ENCODE measurements at regions not wholly inside any gene's neighbourhood (a gene's known extent, or its start where the extent isn't known, plus 50 kb on each side); places are given as distances from the start of the nearest gene placed in this dataset.

DNA sequence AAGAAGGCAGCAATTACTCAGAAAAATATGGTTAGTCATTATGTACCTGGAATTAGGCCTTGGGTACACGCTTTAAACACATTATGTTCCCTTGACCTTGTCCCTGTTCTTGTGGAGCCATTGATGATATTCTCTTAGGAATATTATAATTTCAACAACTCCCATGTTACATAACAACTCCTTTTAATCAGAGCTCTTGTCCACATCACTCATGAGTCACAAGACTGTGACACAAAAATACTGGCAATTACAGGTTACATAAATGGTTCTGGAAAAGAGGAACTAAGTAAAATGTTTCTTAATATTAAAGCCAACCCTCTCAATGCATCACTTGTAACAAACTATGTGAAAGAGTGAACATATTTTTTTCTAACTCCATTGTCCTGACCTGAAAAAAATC lies 143.8 kb upstream of the PCLO start:
- Histone ChIP-seq H3K4me2 (ENCODE audit: unreplicated experiment) (no peak overlapping the region), H3K36me3 (ENCODE audit: low read depth) (no peaks in the 10 kb centered on the region), H3K9me2 (ENCODE audit: insufficient read depth) (no peaks in the 10 kb centered on the region), H3K9me3 (ENCODE audit: low read depth) (no peaks in the 10 kb centered on the region), H3K27ac (no peak overlapping the region), H2AFZ (no peak overlapping the region), H4K20me1 (ENCODE audit: insufficient read depth) (no peaks in the 10 kb centered on the region), H3F3A (ENCODE audit: insufficient read depth) (no peaks in the 10 kb centered on the region), H3K4me1 (ENCODE audit: insufficient read depth) (0 out of 2 replicates have a peak, but pooled peaks cover 2% of the 10 kb centered on the region), H3K9ac (no peak overlapping the region), H3K4me3 (no peak overlapping the region), H3K27me3 (replicated peaks; ENCODE audit: insufficient read depth) (no peaks in the 10 kb centered on the region), H3K79me2 (ENCODE audit: insufficient read depth) (no peaks in the 10 kb centered on the region)
- DNase-seq, result no peak
- WGBS, 2 experiments (ENCODE audit: low coverage in 1 of 2, low lambda C conversion rate in 2 of 2, missing lambda C conversion rate in 2 of 2), result 0% methylated on average over 1 of the region's 1 CpG
- TF ChIP-seq EZH2 (IDR thresholded peaks at IDR 0.05; ENCODE audit: insufficient read depth, poor library complexity, severe bottlenecking) (no peak), EZH2phosphoT487 (IDR thresholded peaks at IDR 0.05; ENCODE audit: insufficient read depth, low read depth) (no peak)
- in situ Hi-C loops (cut with MboI), result no loop called here

DNA sequence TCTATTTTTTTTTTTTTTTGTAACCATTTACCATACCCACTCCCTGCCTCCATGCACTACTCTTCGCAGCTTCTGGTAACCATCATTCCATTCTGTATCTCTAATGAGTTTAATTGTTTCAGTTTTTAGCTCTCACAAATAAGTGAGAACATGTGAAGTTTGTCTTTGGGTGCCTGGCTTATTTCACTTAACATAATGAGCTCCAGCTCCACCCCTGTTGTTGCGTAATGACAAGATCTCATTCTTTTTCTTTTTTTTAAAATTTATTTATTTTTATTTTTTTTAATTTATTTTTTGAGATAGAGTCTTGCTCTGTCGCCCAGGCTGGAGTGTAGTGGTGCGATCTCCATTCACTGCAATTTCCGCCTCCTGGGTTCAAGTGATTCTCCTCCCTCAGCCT lies 142.3 kb upstream of the PCLO start:
- H3K27me3 ChIP-seq (replicated peaks; ENCODE audit: insufficient read depth), result no peaks in the 10 kb centered on the region

DNA sequence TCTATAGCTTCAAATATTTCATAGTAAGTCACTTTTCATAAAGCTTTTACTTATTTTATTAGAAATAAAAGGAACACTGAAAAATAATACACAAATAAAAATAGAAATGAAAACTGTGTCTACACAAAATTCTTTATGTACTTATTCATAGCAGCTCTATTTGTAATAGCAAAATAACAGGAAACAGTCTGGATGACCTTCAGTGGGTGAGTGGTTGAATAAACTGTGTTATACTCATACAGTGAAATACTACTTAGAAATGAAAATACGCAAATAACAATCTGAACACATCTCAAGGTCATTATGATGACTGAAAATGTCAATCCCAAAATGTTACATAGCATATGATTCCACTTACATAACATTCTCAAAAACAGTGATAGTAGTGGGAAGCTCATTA lies 138.7 kb upstream of the PCLO start:
- DNase-seq, result peak; percentile 45
- H3K9ac ChIP-seq, result no peak overlapping the region
- H2AFZ ChIP-seq, result no peak overlapping the region
- H3K27ac ChIP-seq, result no peak overlapping the region
- TF ChIP-seq EZH2 (IDR thresholded peaks at IDR 0.05; ENCODE audit: insufficient read depth, poor library complexity, severe bottlenecking), result no peak
- no peak for TF ChIP-seq EZH2phosphoT487 (IDR thresholded peaks at IDR 0.05; ENCODE audit: insufficient read depth, low read depth)
- in situ Hi-C loops (cut with MboI), result no loop called here
- no peaks in the 10 kb centered on the region for H3K27me3 ChIP-seq (replicated peaks; ENCODE audit: insufficient read depth)
- no peaks in the 10 kb centered on the region for H3F3A ChIP-seq (ENCODE audit: insufficient read depth)
- no peaks in the 10 kb centered on the region for H3K9me2 ChIP-seq (ENCODE audit: insufficient read depth)
- H3K79me2 ChIP-seq (ENCODE audit: insufficient read depth), result no peaks in the 10 kb centered on the region
- 67 to 79% methylated on average over 1 of the region's 1 CpG for WGBS, 2 experiments (ENCODE audit: low coverage in 1 of 2, low lambda C conversion rate in 2 of 2, missing lambda C conversion rate in 2 of 2)
- H4K20me1 ChIP-seq (ENCODE audit: insufficient read depth), result no peaks in the 10 kb centered on the region
- H3K4me3 ChIP-seq, result no peak overlapping the region
- no peaks in the 10 kb centered on the region for H3K36me3 ChIP-seq (ENCODE audit: low read depth)
- H3K4me2 ChIP-seq (ENCODE audit: unreplicated experiment), result no peak overlapping the region
- H3K4me1 ChIP-seq (ENCODE audit: insufficient read depth), result 0 out of 2 replicates have a peak, but pooled peaks cover 3% of the 10 kb centered on the region
- no peaks in the 10 kb centered on the region for H3K9me3 ChIP-seq (ENCODE audit: low read depth)

More for the DNA sequence above, 142.3 kb upstream of the PCLO start:
- Histone ChIP-seq H3K9me2 (ENCODE audit: insufficient read depth) (no peaks in the 10 kb centered on the region), H3K9me3 (ENCODE audit: low read depth) (no peaks in the 10 kb centered on the region), H3K4me3 (no peak overlapping the region), H3K4me2 (ENCODE audit: unreplicated experiment) (no peak overlapping the region), H2AFZ (no peak overlapping the region), H3K36me3 (ENCODE audit: low read depth) (no peaks in the 10 kb centered on the region), H3K9ac (no peak overlapping the region), H3K4me1 (ENCODE audit: insufficient read depth) (0 out of 2 replicates have a peak, but pooled peaks cover 3% of the 10 kb centered on the region), H4K20me1 (ENCODE audit: insufficient read depth) (no peaks in the 10 kb centered on the region), H3K27ac (no peak overlapping the region), H3K79me2 (ENCODE audit: insufficient read depth) (no peaks in the 10 kb centered on the region), H3F3A (ENCODE audit: insufficient read depth) (no peaks in the 10 kb centered on the region)
- no peak for TF ChIP-seq EZH2 (IDR thresholded peaks at IDR 0.05; ENCODE audit: insufficient read depth, poor library complexity, severe bottlenecking)
- in situ Hi-C loops (cut with MboI), result no loop called here
- WGBS, 2 experiments (ENCODE audit: low coverage in 1 of 2, low lambda C conversion rate in 2 of 2, missing lambda C conversion rate in 2 of 2), result 44 to 52% methylated on average over 5 of the region's 5 CpGs
- DNase-seq, result peak; percentile 2

DNA sequence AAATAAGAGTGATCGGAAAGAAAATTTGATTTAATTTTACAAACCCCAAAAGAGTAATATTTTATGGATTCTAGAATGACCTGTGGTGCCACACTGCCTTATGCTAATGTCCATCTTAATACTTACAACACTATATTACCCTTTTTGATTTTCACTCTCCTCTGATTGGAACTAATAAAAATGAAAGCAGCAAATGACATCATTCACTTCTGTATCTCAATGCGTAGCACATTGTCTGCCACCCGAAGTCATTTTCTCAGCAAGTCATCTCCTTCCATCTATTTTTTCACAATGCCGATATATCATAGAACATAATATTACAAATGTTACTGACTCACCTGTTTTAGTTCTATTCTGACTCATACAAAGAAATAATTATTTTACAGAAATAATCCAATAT lies 127.5 kb upstream of the PCLO start:
- no peak overlapping the region for H3K9ac ChIP-seq
- 65 to 66% methylated on average over 4 of the region's 4 CpGs for WGBS, 2 experiments (ENCODE audit: low coverage in 1 of 2, low lambda C conversion rate in 2 of 2, missing lambda C conversion rate in 2 of 2)
- no peak overlapping the region for H3K27ac ChIP-seq
- no peaks in the 10 kb centered on the region for H3K4me1 ChIP-seq (ENCODE audit: insufficient read depth)
- H3K4me3 ChIP-seq, result no peak overlapping the region
- TF ChIP-seq EZH2 (IDR thresholded peaks at IDR 0.05; ENCODE audit: insufficient read depth, poor library complexity, severe bottlenecking) (no peak), EZH2phosphoT487 (IDR thresholded peaks at IDR 0.05; ENCODE audit: insufficient read depth, low read depth) (no peak)
- no peaks in the 10 kb centered on the region for H3F3A ChIP-seq (ENCODE audit: insufficient read depth)
- H2AFZ ChIP-seq, result no peak overlapping the region
- no peaks in the 10 kb centered on the region for H3K27me3 ChIP-seq (replicated peaks; ENCODE audit: insufficient read depth)
- H3K79me2 ChIP-seq (ENCODE audit: insufficient read depth), result no peaks in the 10 kb centered on the region
- in situ Hi-C loops (cut with MboI), result no loop called here
- no peaks in the 10 kb centered on the region for H3K9me2 ChIP-seq (ENCODE audit: insufficient read depth)
- no peaks in the 10 kb centered on the region for H3K9me3 ChIP-seq (ENCODE audit: low read depth)
- no peak for DNase-seq
- H3K36me3 ChIP-seq (ENCODE audit: low read depth), result no peaks in the 10 kb centered on the region
- H3K4me2 ChIP-seq (ENCODE audit: unreplicated experiment), result no peak overlapping the region
- H4K20me1 ChIP-seq (ENCODE audit: insufficient read depth), result no peaks in the 10 kb centered on the region

DNA sequence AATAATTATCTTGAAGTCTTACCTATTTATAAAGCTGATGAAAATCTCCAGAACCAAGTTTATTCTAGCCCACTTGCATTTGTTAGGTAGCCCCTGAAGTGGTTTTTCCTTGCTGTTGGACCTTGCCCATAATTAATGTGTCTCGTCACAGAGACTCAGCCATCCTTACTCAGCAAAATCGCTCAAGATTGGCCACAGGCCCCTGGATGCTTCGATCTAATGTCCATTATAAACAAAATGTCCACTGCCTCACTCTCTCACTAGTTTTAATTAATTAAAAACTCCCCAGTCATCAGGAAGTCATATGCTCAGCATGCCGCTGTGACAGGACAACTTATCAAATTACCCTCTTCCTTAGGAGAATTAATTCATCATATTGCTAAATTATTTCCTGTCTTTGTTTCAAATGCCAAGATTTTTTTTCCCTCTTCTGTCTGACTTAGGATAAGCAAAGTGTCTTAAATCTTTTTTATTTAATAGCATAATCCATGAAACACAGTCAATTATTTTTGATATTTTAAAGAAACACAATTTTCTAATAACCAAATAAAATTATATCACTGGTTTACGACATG lies 126.8 kb upstream of the PCLO start:
- Histone ChIP-seq H3F3A (ENCODE audit: insufficient read depth) (no peaks in the 10 kb centered on the region), H3K27me3 (replicated peaks; ENCODE audit: insufficient read depth) (no peaks in the 10 kb centered on the region), H3K27ac (no peak overlapping the region), H3K4me3 (no peak overlapping the region), H3K4me1 (ENCODE audit: insufficient read depth) (no peaks in the 10 kb centered on the region), H4K20me1 (ENCODE audit: insufficient read depth) (no peaks in the 10 kb centered on the region), H3K79me2 (ENCODE audit: insufficient read depth) (no peaks in the 10 kb centered on the region), H3K9me3 (ENCODE audit: low read depth) (no peaks in the 10 kb centered on the region), H3K9me2 (ENCODE audit: insufficient read depth) (no peaks in the 10 kb centered on the region), H3K4me2 (ENCODE audit: unreplicated experiment) (no peak overlapping the region), H3K9ac (no peak overlapping the region), H2AFZ (no peak overlapping the region), H3K36me3 (ENCODE audit: low read depth) (no peaks in the 10 kb centered on the region)
- WGBS, 2 experiments (ENCODE audit: low coverage in 1 of 2, low lambda C conversion rate in 2 of 2, missing lambda C conversion rate in 2 of 2), result 52 to 57% methylated on average over 5 of the region's 5 CpGs
- in situ Hi-C loops (cut with MboI), result no loop called here
- TF ChIP-seq EZH2 (IDR thresholded peaks at IDR 0.05; ENCODE audit: insufficient read depth, poor library complexity, severe bottlenecking), result no peak
- TF ChIP-seq EZH2phosphoT487 (IDR thresholded peaks at IDR 0.05; ENCODE audit: insufficient read depth, low read depth), result no peak
- no peak for DNase-seq
